HEK293 (cell line): ENCODE measurements at regions not wholly inside any gene's neighbourhood (a gene's known extent, or its start where the extent isn't known, plus 50 kb on each side); places are given as distances from the start of the nearest gene placed in this dataset.

Source experiments
- BCL11A ChIP-seq: fragments of 450-650 bp; formaldehyde crosslinking; IDR thresholded peaks from 2 replicates; pipeline ENCODE4 v1.5.1; 2016; ENCODE audit warnings: low read depth, missing biosample characterization, missing genetic modification characterization
- RBAK ChIP-seq: fragments of 450-650 bp; formaldehyde crosslinking; IDR thresholded peaks from 2 replicates; pipeline ENCODE4 v1.5.1; 2016; ENCODE audit warnings: missing biosample characterization, missing genetic modification characterization
- ZBTB7A ChIP-seq: fragments of 450-650 bp; formaldehyde crosslinking; IDR thresholded peaks from 2 replicates; pipeline ENCODE4 v1.5.1; 2016; ENCODE audit warnings: low read depth, missing biosample characterization, missing genetic modification characterization
- ZNF174 ChIP-seq: fragments of 450-650 bp; formaldehyde crosslinking; IDR thresholded peaks from 2 replicates; pipeline ENCODE4 v1.5.0; 2017; ENCODE audit warnings: missing biosample characterization, mild to moderate bottlenecking, missing genetic modification characterization
- ZNF292 ChIP-seq: fragments of 450-650 bp; formaldehyde crosslinking; IDR thresholded peaks from 2 replicates; pipeline ENCODE4 v1.5.1; 2016; ENCODE audit warnings: low read depth, missing biosample characterization, missing genetic modification characterization, borderline replicate concordance
- ZNF416 ChIP-seq: fragments of 450-650 bp; formaldehyde crosslinking; IDR thresholded peaks from 2 replicates; pipeline ENCODE4 v1.5.1; 2016; ENCODE audit warnings: missing biosample characterization, missing genetic modification characterization
- ZNF561 ChIP-seq: fragments of 450-650 bp; IDR thresholded peaks from 2 replicates; pipeline ENCODE4 v1.5.1; 2018; ENCODE audit warnings: missing biosample characterization, missing genetic modification characterization, borderline replicate concordance
- ZNF792 ChIP-seq: fragments of 450-650 bp; formaldehyde crosslinking; IDR thresholded peaks from 2 replicates; pipeline ENCODE4 v1.5.1; 2016; ENCODE audit warnings: missing biosample characterization, missing genetic modification characterization
- ZSCAN16 ChIP-seq: fragments of 450-650 bp; formaldehyde crosslinking; IDR thresholded peaks from 2 replicates; pipeline ENCODE4 v1.5.1; 2016; ENCODE audit warnings: missing biosample characterization, missing genetic modification characterization
- TF ChIP-seq, protein P1 (sequence below): fragments of 450-650 bp; formaldehyde crosslinking; IDR thresholded peaks from 2 replicates; pipeline ENCODE4 v1.5.1; 2016; ENCODE audit warnings: missing biosample characterization, missing genetic modification characterization
- TF ChIP-seq, protein P2 (sequence below): fragments of 450-650 bp; formaldehyde crosslinking; IDR thresholded peaks from 2 replicates; pipeline ENCODE4 v1.5.1; 2016; ENCODE audit warnings: missing biosample characterization, missing genetic modification characterization
- TF ChIP-seq, protein P3 (sequence below): fragments of 450-650 bp; formaldehyde crosslinking; IDR thresholded peaks from 2 replicates; pipeline ENCODE4 v1.5.1; 2016; ENCODE audit warnings: missing biosample characterization, missing genetic modification characterization, low read depth
- TF ChIP-seq, protein P4 (sequence below): fragments of 450-650 bp; formaldehyde crosslinking; IDR thresholded peaks from 2 replicates; pipeline ENCODE4 v1.5.1; 2016; ENCODE audit warnings: missing biosample characterization, missing genetic modification characterization

DNA sequence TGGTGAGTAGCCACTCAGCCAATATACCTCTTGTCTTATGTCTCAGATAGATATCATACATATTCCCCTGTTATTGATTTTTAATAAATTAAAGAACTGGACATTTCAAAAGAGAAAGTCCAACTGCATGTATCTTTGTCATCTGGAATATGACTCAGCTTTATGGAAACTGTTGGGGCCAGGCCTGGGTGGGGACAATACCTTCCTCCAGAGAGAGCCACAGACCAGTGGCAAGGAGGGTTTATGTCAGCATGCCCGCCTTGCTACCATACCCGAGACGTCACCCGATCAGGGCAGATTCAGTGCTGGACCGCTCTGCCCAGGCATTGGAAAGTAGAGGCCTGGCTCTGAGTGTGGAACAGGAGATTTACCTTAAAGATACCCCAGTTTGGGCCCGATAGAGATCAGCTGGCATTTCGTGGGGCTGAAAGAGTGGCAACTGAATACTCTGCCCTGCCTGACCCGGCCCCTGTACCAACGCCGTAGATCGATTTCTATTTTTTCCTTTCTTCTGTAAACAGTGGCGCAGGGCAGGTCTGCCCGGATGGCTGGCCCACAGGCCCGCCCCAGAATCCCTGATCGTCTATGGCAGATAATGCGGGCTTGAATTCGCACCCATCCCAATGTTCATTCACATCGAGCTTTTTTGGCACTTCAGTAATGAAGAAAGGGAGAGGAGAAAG lies 158.6 kb downstream of the SALL1 start:
- TF ChIP-seq, protein P1, sequence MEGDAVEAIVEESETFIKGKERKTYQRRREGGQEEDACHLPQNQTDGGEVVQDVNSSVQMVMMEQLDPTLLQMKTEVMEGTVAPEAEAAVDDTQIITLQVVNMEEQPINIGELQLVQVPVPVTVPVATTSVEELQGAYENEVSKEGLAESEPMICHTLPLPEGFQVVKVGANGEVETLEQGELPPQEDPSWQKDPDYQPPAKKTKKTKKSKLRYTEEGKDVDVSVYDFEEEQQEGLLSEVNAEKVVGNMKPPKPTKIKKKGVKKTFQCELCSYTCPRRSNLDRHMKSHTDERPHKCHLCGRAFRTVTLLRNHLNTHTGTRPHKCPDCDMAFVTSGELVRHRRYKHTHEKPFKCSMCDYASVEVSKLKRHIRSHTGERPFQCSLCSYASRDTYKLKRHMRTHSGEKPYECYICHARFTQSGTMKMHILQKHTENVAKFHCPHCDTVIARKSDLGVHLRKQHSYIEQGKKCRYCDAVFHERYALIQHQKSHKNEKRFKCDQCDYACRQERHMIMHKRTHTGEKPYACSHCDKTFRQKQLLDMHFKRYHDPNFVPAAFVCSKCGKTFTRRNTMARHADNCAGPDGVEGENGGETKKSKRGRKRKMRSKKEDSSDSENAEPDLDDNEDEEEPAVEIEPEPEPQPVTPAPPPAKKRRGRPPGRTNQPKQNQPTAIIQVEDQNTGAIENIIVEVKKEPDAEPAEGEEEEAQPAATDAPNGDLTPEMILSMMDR (tag by site-specific recombination) = no peak
- TF ChIP-seq ZNF416 (tag by site-specific recombination) (no peak), ZNF174 (tag by site-specific recombination) (no peak), RBAK (no peak), BCL11A (tag by site-specific recombination) (no peak), ZSCAN16 (tag by site-specific recombination) (no peak), ZNF792 (tag by site-specific recombination) (no peak), ZNF561 (tag by site-specific recombination) (no peak), ZBTB7A (tag by site-specific recombination) (no peak), ZNF292 (no peak)
- TF ChIP-seq, protein P2, sequence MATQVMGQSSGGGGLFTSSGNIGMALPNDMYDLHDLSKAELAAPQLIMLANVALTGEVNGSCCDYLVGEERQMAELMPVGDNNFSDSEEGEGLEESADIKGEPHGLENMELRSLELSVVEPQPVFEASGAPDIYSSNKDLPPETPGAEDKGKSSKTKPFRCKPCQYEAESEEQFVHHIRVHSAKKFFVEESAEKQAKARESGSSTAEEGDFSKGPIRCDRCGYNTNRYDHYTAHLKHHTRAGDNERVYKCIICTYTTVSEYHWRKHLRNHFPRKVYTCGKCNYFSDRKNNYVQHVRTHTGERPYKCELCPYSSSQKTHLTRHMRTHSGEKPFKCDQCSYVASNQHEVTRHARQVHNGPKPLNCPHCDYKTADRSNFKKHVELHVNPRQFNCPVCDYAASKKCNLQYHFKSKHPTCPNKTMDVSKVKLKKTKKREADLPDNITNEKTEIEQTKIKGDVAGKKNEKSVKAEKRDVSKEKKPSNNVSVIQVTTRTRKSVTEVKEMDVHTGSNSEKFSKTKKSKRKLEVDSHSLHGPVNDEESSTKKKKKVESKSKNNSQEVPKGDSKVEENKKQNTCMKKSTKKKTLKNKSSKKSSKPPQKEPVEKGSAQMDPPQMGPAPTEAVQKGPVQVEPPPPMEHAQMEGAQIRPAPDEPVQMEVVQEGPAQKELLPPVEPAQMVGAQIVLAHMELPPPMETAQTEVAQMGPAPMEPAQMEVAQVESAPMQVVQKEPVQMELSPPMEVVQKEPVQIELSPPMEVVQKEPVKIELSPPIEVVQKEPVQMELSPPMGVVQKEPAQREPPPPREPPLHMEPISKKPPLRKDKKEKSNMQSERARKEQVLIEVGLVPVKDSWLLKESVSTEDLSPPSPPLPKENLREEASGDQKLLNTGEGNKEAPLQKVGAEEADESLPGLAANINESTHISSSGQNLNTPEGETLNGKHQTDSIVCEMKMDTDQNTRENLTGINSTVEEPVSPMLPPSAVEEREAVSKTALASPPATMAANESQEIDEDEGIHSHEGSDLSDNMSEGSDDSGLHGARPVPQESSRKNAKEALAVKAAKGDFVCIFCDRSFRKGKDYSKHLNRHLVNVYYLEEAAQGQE (tag by site-specific recombination) = no peak
- TF ChIP-seq, protein P3, sequence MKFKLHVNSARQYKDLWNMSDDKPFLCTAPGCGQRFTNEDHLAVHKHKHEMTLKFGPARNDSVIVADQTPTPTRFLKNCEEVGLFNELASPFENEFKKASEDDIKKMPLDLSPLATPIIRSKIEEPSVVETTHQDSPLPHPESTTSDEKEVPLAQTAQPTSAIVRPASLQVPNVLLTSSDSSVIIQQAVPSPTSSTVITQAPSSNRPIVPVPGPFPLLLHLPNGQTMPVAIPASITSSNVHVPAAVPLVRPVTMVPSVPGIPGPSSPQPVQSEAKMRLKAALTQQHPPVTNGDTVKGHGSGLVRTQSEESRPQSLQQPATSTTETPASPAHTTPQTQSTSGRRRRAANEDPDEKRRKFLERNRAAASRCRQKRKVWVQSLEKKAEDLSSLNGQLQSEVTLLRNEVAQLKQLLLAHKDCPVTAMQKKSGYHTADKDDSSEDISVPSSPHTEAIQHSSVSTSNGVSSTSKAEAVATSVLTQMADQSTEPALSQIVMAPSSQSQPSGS = no peak
- TF ChIP-seq, protein P4, sequence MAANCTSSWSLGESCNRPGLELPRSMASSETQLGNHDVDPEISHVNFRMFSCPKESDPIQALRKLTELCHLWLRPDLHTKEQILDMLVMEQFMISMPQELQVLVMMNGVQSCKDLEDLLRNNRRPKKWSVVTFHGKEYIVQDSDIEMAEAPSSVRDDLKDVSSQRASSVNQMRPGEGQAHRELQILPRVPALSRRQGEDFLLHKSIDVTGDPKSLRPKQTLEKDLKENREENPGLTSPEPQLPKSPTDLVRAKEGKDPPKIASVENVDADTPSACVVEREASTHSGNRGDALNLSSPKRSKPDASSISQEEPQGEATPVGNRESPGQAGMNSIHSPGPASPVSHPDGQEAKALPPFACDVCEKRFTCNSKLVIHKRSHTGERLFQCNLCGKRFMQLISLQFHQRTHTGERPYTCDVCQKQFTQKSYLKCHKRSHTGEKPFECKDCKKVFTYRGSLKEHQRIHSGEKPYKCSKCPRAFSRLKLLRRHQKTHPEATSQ (tag by site-specific recombination) = no peak
